ENCODE measurements at regions not wholly inside any gene's neighbourhood (a gene's known extent, or its start where the extent isn't known, plus 50 kb on each side); places are given as distances from the start of the nearest gene placed in this dataset.

DNA sequence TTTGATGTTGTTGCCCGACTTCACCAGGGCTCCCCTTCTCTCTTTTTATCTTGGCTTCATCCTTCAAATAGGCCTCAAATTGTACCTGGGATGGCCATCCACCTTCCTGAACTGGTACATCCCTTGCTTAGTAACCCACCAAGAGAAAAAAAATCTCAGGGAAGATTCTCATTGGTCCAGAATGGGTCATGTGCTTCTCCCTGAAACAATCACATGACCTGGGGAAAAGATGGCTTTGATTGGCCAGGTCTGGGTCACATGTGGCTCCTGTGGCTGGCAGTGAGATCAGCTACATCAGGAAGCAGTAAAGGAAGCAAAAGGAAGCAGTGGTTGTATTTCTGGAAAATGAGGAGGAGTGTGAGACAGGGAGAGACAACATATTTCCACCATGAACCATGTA, 540.2 kb downstream of the MIAT start:
- no peaks in the 10 kb centered on the region for H3K4me1 ChIP-seq (replicated peaks in 1 of 2)
- intact Hi-C loops (cut with DNase I): no loop called here
- DNase-seq: no peak
- no peaks in the 10 kb centered on the region for H3K36me3 ChIP-seq (replicated peaks in 1 of 2)
- TF ChIP-seq, protein P1, sequence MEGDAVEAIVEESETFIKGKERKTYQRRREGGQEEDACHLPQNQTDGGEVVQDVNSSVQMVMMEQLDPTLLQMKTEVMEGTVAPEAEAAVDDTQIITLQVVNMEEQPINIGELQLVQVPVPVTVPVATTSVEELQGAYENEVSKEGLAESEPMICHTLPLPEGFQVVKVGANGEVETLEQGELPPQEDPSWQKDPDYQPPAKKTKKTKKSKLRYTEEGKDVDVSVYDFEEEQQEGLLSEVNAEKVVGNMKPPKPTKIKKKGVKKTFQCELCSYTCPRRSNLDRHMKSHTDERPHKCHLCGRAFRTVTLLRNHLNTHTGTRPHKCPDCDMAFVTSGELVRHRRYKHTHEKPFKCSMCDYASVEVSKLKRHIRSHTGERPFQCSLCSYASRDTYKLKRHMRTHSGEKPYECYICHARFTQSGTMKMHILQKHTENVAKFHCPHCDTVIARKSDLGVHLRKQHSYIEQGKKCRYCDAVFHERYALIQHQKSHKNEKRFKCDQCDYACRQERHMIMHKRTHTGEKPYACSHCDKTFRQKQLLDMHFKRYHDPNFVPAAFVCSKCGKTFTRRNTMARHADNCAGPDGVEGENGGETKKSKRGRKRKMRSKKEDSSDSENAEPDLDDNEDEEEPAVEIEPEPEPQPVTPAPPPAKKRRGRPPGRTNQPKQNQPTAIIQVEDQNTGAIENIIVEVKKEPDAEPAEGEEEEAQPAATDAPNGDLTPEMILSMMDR (IDR thresholded peaks at IDR 0.05): no peak
- TF ChIP-seq POLR2A (IDR thresholded peaks at IDR 0.05): no peak
- H3K27ac ChIP-seq: no peak overlapping the region
- 75 to 83% (median 80%) methylated on average over 1 of the region's 1 CpG for WGBS, 4 donors
- no peaks in the 10 kb centered on the region for H3K9me3 ChIP-seq (replicated peaks in 1 of 3)
- no peak overlapping the region for H3K4me3 ChIP-seq
- peaks cover 13% of the 10 kb centered on the region for H3K27me3 ChIP-seq

DNA sequence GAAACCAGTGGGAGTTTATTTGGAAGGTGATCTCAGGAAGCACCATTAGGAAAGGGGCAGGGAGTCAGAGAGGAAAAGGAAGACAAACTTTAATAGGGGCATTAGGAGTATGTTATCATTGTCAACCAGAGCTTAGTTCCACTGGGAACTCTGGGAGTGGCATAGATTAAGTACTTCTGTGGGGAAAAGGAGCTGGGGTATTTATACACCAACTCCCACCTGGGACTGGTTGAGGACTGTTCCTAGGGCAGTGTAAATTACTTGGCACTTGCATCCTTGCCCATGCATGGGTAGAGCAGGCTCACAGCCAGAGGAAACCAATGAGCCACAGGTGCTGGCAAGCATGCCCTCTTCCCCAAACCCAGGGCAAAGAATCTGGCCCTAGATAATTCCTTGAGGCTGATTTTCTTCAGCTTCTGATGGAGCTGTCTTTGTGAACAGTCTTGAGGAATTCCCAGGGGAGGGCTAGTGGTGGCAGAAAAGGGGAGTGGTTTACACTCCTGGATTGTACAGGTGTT, 541.2 kb downstream of the MIAT start:
- no peaks in the 10 kb centered on the region for H3K9me3 ChIP-seq (replicated peaks in 1 of 3)
- TF ChIP-seq, protein P1 (IDR thresholded peaks at IDR 0.05): no peak
- no peak for TF ChIP-seq POLR2A (IDR thresholded peaks at IDR 0.05)
- no peaks in the 10 kb centered on the region for H3K36me3 ChIP-seq (replicated peaks in 1 of 2)
- intact Hi-C loops (cut with DNase I): no loop called here
- no peak for DNase-seq
- no peak overlapping the region for H3K27ac ChIP-seq
- no peaks in the 10 kb centered on the region for H3K4me1 ChIP-seq (replicated peaks in 1 of 2)
- peaks cover 13% of the 10 kb centered on the region for H3K27me3 ChIP-seq
- no peak overlapping the region for H3K4me3 ChIP-seq

DNA sequence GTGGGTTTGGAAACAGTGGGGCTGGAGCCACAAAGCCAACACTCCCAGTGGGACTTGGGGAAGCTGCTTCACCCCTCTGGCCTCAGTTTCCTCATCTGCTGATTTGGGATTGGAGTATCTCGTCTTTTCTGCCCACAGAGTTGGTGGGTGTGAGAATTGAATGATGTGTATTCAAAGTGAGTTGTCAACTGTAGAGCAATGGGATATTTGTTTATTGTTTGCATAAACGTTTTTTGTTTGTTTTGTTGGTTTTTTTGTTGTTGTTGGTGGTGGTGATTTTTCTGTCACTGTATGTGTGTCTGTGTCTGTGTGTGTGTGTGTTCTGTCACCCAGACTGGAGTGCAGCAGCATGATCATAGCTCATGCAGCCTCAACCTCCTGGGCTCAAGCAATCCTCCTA, 542.0 kb downstream of the MIAT start:
- 33 to 48% (median 43%) methylated on average over 2 of the region's 2 CpGs for WGBS, 4 donors
- no peaks in the 10 kb centered on the region for H3K4me1 ChIP-seq (replicated peaks in 1 of 2)
- H3K27me3 ChIP-seq: peaks cover 13% of the 10 kb centered on the region
- no peak for DNase-seq
- H3K9me3 ChIP-seq (replicated peaks in 1 of 3): no peaks in the 10 kb centered on the region
- no peak for TF ChIP-seq POLR2A (IDR thresholded peaks at IDR 0.05)
- TF ChIP-seq, protein P1 (IDR thresholded peaks at IDR 0.05): no peak
- H3K36me3 ChIP-seq (replicated peaks in 1 of 2): no peaks in the 10 kb centered on the region
- intact Hi-C loops (cut with DNase I): no loop called here
- no peak overlapping the region for H3K27ac ChIP-seq
- no peak overlapping the region for H3K4me3 ChIP-seq

DNA sequence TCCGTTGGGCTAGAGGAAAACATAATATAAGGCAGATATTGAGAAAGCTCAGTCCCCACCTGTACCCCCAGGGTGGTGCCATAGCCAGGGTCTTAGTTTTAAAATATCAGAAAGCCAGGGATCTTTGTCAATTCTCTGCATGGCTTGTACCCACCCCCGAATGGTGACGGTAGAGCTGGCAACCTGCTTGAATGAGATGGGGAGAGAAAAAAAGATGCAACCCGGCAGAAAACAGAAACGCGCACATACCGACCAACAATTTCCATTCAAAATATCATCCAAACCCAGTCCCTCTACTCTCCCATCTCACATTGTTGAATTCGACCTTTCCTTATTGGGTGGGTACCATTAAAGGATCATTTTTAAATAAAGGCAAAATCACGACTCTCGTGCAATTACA, 543.9 kb downstream of the MIAT start:
- WGBS, 4 donors: 82 to 87% (median 84%) methylated on average over 10 of the region's 10 CpGs
- Histone ChIP-seq H3K27me3 (peaks cover 7% of the 10 kb centered on the region), H3K36me3 (replicated peaks in 1 of 2) (no peaks in the 10 kb centered on the region), H3K27ac (no peak overlapping the region), H3K9me3 (replicated peaks in 1 of 3) (no peaks in the 10 kb centered on the region), H3K4me1 (replicated peaks in 1 of 2) (no peaks in the 10 kb centered on the region), H3K4me3 (no peak overlapping the region)
- TF ChIP-seq, protein P1 (IDR thresholded peaks at IDR 0.05): no peak
- no peak for TF ChIP-seq POLR2A (IDR thresholded peaks at IDR 0.05)
- intact Hi-C loops (cut with DNase I): no loop called here
- DNase-seq: no peak

Measured in adrenal gland (tissue), 9 donors.